HUES48 (cell line): ENCODE measurements at regions not wholly inside any gene's neighbourhood (a gene's known extent, or its start where the extent isn't known, plus 50 kb on each side); places are given as distances from the start of the nearest gene placed in this dataset.
"Not testable (repeated sequence)": the region's sequence is repeated elsewhere in the genome, so short reads cannot be mapped to it uniquely, and the experiment has no call there.

ENCODE experiments used
- H3K27ac ChIP-seq: one replicate; pipeline ENCODE4 v1.7.0; 2013; ENCODE audit warnings: low read depth, low read length, inconsistent platforms
- H3K27me3 ChIP-seq: 2 replicates; pipeline ENCODE4 v1.6.1; 2013; ENCODE audit warnings: mild to moderate bottlenecking, low read length; ENCODE audit not compliant: control insufficient read depth, insufficient read depth
- H3K36me3 ChIP-seq: 2 replicates; pipeline ENCODE4 v1.6.1; 2013; ENCODE audit warnings: low read length; ENCODE audit not compliant: control insufficient read depth, insufficient read depth
- H3K4me1 ChIP-seq: 2 replicates; pipeline ENCODE4 v1.6.1; 2013; ENCODE audit warnings: mild to moderate bottlenecking, low read length; ENCODE audit not compliant: control insufficient read depth, insufficient read depth
- H3K4me3 ChIP-seq: 2 replicates; pipeline ENCODE4 v1.5.1; 2013; ENCODE audit warnings: mild to moderate bottlenecking, low read depth, low read length
- H3K9ac ChIP-seq: 2 replicates; pipeline ENCODE4 v1.6.1; 2013; ENCODE audit warnings: mild to moderate bottlenecking, low read depth, low read length, moderate library complexity
- H3K9me3 ChIP-seq: 2 replicates; pipeline ENCODE4 v1.6.1; 2013; ENCODE audit warnings: low read length; ENCODE audit not compliant: control insufficient read depth, insufficient read depth

DNA sequence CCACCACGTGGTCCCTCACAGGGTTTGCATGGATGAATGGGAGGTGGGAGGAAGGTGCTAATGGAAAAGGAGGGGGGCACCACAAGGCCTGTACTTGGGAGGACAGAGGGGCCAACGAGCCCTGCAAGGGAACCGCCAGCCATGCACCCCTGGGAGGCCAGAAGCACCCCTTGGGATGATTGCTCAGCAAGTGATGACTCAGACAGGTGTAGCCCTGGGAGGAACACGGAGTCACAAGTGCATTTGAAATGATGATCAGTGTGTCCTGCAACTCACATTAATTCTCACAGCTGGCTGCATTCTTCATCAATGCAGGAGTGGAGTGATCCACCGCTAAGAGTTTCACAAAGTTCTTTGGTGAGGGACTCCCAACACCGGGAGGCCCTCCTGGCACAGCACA is 82.8 kb upstream of the ZNF254 start:
- Histone ChIP-seq H3K4me3 (no peak overlapping the region), H3K27ac (no peak overlapping the region), H3K9me3 (peaks cover 95% of the 10 kb centered on the region), H3K9ac (no peak overlapping the region), H3K4me1 (no peaks in the 10 kb centered on the region), H3K36me3 (no peaks in the 10 kb centered on the region), H3K27me3 (no peaks in the 10 kb centered on the region)

GRCh38 chr19:24029941-24030636 is 56.9 kb upstream of the ZNF254 start:
- Histone ChIP-seq H3K27ac (no peak overlapping the region), H3K9me3 (peaks cover 8% of the 10 kb centered on the region), H3K4me1 (peaks cover 4% of the 10 kb centered on the region), H3K9ac (no peak overlapping the region), H3K27me3 (no peaks in the 10 kb centered on the region), H3K36me3 (no peaks in the 10 kb centered on the region), H3K4me3 (no peak overlapping the region)

DNA sequence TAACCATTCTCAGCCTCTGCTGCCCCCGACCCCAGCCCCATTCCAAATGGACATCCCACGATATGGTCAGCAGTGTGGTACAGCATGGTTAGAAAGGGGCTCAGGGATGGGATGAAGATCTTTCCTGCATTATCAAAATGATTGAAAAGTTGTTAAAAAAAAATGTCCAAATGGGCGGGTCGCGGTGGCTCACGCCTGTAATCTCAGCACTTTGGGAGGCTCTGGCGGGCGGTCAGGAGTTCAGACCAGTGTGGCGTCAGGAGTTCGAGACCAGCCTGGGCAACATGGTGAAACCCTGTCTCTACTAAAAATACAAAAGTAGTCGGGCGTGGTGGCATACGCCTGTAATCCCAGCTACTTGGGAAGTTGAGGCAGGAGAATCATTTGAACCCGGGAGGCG is 54.3 kb upstream of the ZNF254 start:
- no peak overlapping the region for H3K9ac ChIP-seq
- H3K27me3 ChIP-seq: no peaks in the 10 kb centered on the region
- peaks cover 9% of the 10 kb centered on the region for H3K4me1 ChIP-seq
- peaks cover 14% of the 10 kb centered on the region for H3K36me3 ChIP-seq
- H3K27ac ChIP-seq: no peak overlapping the region
- H3K4me3 ChIP-seq: no peak overlapping the region
- peaks cover 5% of the 10 kb centered on the region for H3K9me3 ChIP-seq

- no peaks in the 10 kb centered on the region for H3K9me3 ChIP-seq
- H3K9ac ChIP-seq: peak overlapping the region; percentile 98
- peak overlapping the region; percentile 95 for H3K4me3 ChIP-seq
- peaks cover 22% of the 10 kb centered on the region for H3K36me3 ChIP-seq
- no peaks in the 10 kb centered on the region for H3K27me3 ChIP-seq
- peaks cover 9% of the 10 kb centered on the region for H3K4me1 ChIP-seq
- peak overlapping the region; percentile 97 for H3K27ac ChIP-seq
These were observed 53.6 kb upstream of the ZNF254 start for GRCh38 chr19:24033301-24033962.

GRCh38 chr19:24033963-24034342 is 53.0 kb upstream of the ZNF254 start:
- Histone ChIP-seq H3K27me3 (no peaks in the 10 kb centered on the region), H3K9me3 (no peaks in the 10 kb centered on the region), H3K9ac (peak overlapping the region; percentile 98), H3K4me1 (peaks cover 9% of the 10 kb centered on the region), H3K27ac (peak overlapping the region; percentile 97), H3K4me3 (peak overlapping the region; percentile 95), H3K36me3 (peaks cover 27% of the 10 kb centered on the region)

- H3K27ac ChIP-seq, H3K27me3 ChIP-seq, H3K9ac ChIP-seq, H3K4me1 ChIP-seq, H3K9me3 ChIP-seq: not testable (repeated sequence)
- Histone ChIP-seq H3K4me3 (peak overlapping the region; percentile 95), H3K36me3 (peaks cover 38% of the 10 kb centered on the region)
These were observed 51.6 kb upstream of the ZNF254 start for GRCh38 chr19:24035261-24035880.
